C1 segment of cervical spinal cord (tissue), 14 donors: ENCODE measurements at regions not wholly inside any gene's neighbourhood (a gene's known extent, or its start where the extent isn't known, plus 50 kb on each side); places are given as distances from the start of the nearest gene placed in this dataset.

Experiments
- DNase-seq, 14 donors: peaks; one replicate each; lab custom pipeline; 2025; lab: John Stamatoyannopoulos, UW

- no peak for DNase-seq
Measured at GRCh38 chr13:47076500-47076899, 179.6 kb upstream of the HTR2A start.

- no peak for DNase-seq
Measured at GRCh38 chr13:47069133-47069532, 172.3 kb upstream of the HTR2A start.

- no peak for DNase-seq
Measured at GRCh38 chr13:47067306-47067705, 170.5 kb upstream of the HTR2A start.

- no peak for DNase-seq
Measured at GRCh38 chr13:47066226-47066625, 169.4 kb upstream of the HTR2A start.

- DNase-seq: no peak
Measured at GRCh38 chr13:47064381-47064780, 167.5 kb upstream of the HTR2A start.

- no peak for DNase-seq
Measured at GRCh38 chr13:47049276-47049989, 152.6 kb upstream of the HTR2A start.

GRCh38 chr13:47046706-47047105 is 149.9 kb upstream of the HTR2A start:
- DNase-seq: no peak

- DNase-seq: no peak
Measured at GRCh38 chr13:47044842-47045241, 148.0 kb upstream of the HTR2A start.

GRCh38 chr13:47039106-47039505 is 142.3 kb upstream of the HTR2A start:
- no peak for DNase-seq

GRCh38 chr13:47038188-47038587 is 141.3 kb upstream of the HTR2A start:
- DNase-seq: no peak

GRCh38 chr13:47036294-47037008 is 139.6 kb upstream of the HTR2A start:
- DNase-seq: no peak

GRCh38 chr13:47033216-47033615 is 136.4 kb upstream of the HTR2A start:
- no peak for DNase-seq

GRCh38 chr13:47027780-47028437 is 131.1 kb upstream of the HTR2A start:
- no peak for DNase-seq

- no peak for DNase-seq
Measured at GRCh38 chr13:47025791-47026447, 129.1 kb upstream of the HTR2A start.

- no peak for DNase-seq
Measured at GRCh38 chr13:47019977-47020376, 123.1 kb upstream of the HTR2A start.

GRCh38 chr13:47017476-47017875 is 120.6 kb upstream of the HTR2A start:
- no peak for DNase-seq

- no peak for DNase-seq
Measured at GRCh38 chr13:47008318-47008717, 111.5 kb upstream of the HTR2A start.

- no peak for DNase-seq
Measured at GRCh38 chr13:47005756-47006414, 109.0 kb upstream of the HTR2A start.

GRCh38 chr13:47004540-47004939 is 107.7 kb upstream of the HTR2A start:
- no peak for DNase-seq

- no peak for DNase-seq
Measured at GRCh38 chr13:47004027-47004426, 107.2 kb upstream of the HTR2A start.

- no peak for DNase-seq
Measured at GRCh38 chr13:47000165-47000564, 103.3 kb upstream of the HTR2A start.
